ENCODE measurements at regions not wholly inside any gene's neighbourhood (a gene's known extent, or its start where the extent isn't known, plus 50 kb on each side); places are given as distances from the start of the nearest gene placed in this dataset.

DNA sequence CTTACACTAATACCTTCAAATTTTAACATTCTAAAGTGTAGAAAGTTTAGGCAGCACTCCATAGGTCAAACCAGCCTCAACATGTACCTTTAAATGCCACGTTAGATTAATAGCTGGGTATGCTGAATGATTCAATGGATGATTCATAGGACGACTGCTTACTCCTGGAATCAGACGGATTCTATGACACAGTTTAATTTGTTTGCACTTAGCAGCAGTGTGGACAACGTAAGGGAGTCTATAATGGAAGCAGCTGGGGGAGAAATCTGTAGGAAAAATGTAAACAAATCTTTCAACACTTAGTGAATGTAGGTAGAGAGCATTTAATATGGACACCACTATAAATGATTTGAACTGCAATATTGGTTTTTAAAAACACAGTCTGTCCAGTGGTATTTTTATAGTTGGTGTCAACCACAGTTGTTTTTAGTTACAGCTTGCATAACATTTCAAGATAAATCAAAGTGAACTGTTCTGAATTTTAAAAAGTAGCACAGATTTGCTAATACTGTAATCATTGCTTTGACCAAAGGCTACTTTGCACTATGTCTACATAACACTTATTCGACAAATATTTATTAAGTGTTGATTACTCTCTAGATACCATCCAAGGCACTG lies 701.5 kb upstream of the MEF2C start:
- Mint-ChIP-seq H3K27ac (no peak overlapping the region), H3K4me3 (no peak overlapping the region), H3K9me3 (peaks cover 11% of the 10 kb centered on the region), H3K27me3 (no peaks in the 10 kb centered on the region), H3K4me1 (no peaks in the 10 kb centered on the region), H3K36me3 (ENCODE audit: low read depth) (no peaks in the 10 kb centered on the region)
- DNase-seq = no peak
- intact Hi-C loops (cut with micrococcal nuclease) = no loop called here

DNA sequence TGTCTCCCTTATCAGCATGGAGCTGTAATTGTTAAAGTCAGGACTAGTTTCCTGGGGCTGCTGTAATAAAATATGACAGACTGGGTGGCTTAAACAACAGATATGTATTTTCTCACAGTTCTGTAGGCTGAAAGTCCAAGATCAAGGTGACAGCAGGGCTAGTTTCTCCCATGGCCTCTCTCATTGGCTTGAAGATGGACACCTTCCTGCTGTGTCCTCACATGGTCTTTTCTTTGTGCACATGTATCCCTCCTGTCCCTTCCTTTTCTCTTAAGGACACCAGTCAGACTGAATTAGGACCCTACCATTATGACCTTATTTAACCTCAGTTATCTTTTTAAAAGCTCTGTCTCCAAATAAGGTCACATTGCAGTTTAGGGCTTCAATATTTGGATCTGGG lies 700.5 kb upstream of the MEF2C start:
- H3K27me3 Mint-ChIP-seq = no peaks in the 10 kb centered on the region
- no peaks in the 10 kb centered on the region for H3K4me1 Mint-ChIP-seq
- H3K36me3 Mint-ChIP-seq (ENCODE audit: low read depth) = no peaks in the 10 kb centered on the region
- H3K4me3 Mint-ChIP-seq = no peak overlapping the region
- H3K9me3 Mint-ChIP-seq = peaks cover 11% of the 10 kb centered on the region
- no peak overlapping the region for H3K27ac Mint-ChIP-seq
- intact Hi-C loops (cut with micrococcal nuclease) = no loop called here
- no peak for DNase-seq

DNA sequence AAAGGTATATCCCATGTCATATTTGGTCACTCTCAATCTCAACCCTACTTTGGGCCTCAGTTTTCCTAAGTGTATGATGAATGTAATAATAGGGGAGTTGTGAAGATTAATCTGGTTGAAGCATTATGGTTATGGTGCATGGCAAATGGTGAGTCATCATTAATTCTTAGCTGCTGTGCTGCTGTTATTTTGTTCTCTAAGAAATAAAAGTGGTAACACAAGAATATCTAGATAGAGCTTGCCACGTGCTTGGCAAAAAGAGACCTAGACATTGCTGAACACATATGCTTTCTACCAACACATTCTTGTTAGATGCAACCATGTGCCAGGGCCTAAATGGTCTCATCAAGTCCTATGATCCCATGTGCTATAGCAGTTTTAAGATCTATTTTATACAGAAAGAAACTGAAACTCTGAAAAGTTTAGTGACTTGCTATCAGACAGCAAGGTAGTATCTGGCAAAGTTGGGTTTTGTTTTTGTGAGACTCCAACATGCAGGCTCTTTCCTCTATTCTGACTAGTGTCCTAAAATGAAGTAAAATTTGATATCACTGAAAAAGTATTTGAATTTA lies 699.9 kb upstream of the MEF2C start:
- H3K36me3 Mint-ChIP-seq (ENCODE audit: low read depth) = no peaks in the 10 kb centered on the region
- DNase-seq = no peak
- H3K4me1 Mint-ChIP-seq = no peaks in the 10 kb centered on the region
- H3K4me3 Mint-ChIP-seq = no peak overlapping the region
- intact Hi-C loops (cut with micrococcal nuclease) = no loop called here
- no peak overlapping the region for H3K27ac Mint-ChIP-seq
- peaks cover 8% of the 10 kb centered on the region for H3K9me3 Mint-ChIP-seq
- H3K27me3 Mint-ChIP-seq = no peaks in the 10 kb centered on the region

DNA sequence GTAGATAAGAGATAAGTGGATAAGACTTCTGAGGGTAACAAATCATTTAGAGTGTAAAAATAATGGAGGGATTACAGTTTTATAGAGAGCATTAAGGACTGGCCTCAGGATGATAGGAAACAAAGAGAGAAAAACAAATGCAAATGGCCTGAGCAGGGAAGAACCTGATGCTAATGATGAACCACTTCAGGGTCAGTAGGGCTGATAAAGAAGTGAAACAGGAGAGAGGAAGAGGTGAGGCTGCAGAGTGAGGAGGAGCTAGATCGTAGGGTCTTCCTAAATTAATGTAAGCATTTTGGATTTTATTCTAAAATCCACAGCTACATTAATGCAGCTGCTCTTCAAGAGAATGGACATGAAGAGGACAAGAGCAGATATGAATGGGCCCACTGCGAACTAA lies 698.0 kb upstream of the MEF2C start:
- no peaks in the 10 kb centered on the region for H3K27me3 Mint-ChIP-seq

DNA sequence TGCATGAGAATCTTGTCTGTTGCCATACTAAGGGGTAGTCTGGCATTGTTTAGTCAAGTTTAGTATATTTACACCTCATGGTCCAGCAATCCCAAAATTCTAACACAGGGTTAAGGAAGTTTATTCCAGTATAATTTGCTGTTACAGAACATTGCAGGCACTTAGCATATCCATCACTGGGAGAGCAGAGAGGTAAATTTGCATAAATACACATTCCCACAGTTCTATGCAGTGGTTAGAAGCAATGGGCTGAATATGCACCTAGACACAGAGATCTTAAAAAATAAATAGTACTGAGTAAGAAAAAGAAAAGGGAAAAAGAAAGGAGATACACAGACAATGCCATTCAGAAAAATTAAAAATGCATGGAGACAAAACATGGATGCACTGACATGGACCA lies 692.3 kb upstream of the MEF2C start:
- no peaks in the 10 kb centered on the region for H3K4me1 Mint-ChIP-seq
- H3K27me3 Mint-ChIP-seq = no peaks in the 10 kb centered on the region
- H3K4me3 Mint-ChIP-seq = no peak overlapping the region
- H3K36me3 Mint-ChIP-seq (ENCODE audit: low read depth) = no peaks in the 10 kb centered on the region
- no peak overlapping the region for H3K27ac Mint-ChIP-seq
- intact Hi-C loops (cut with micrococcal nuclease) = no loop called here
- no peaks in the 10 kb centered on the region for H3K9me3 Mint-ChIP-seq
- no peak for DNase-seq

More for the DNA sequence above, 698.0 kb upstream of the MEF2C start:
- H3K4me3 Mint-ChIP-seq = no peak overlapping the region
- H3K4me1 Mint-ChIP-seq = no peaks in the 10 kb centered on the region
- intact Hi-C loops (cut with micrococcal nuclease) = no loop called here
- no peaks in the 10 kb centered on the region for H3K36me3 Mint-ChIP-seq (ENCODE audit: low read depth)
- no peaks in the 10 kb centered on the region for H3K9me3 Mint-ChIP-seq
- DNase-seq = no peak
- no peak overlapping the region for H3K27ac Mint-ChIP-seq

DNA sequence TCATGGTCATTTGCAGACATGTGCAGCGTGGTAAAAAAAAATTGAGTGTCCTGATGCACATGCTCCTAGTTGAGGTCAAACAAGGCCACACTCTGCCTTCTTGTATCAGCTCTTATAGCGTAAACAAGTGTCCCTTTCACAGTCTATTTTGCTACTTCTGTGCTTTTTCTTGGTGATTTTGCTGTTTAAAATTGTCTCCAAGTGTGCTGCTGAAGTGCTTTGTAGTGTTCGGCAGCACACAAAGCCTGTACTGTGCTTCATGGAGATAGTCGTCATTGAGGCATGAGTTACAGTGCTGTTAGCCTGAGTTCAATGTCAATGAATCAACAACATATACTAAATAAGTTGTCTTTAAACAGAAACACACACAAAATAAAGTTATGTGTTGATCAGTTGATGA lies 690.4 kb upstream of the MEF2C start:
- no peak overlapping the region for H3K4me3 Mint-ChIP-seq
- H3K9me3 Mint-ChIP-seq = no peaks in the 10 kb centered on the region
- no peaks in the 10 kb centered on the region for H3K4me1 Mint-ChIP-seq
- no peaks in the 10 kb centered on the region for H3K27me3 Mint-ChIP-seq
- intact Hi-C loops (cut with micrococcal nuclease) = no loop called here
- H3K27ac Mint-ChIP-seq = no peak overlapping the region
- no peaks in the 10 kb centered on the region for H3K36me3 Mint-ChIP-seq (ENCODE audit: low read depth)
- DNase-seq = no peak

DNA sequence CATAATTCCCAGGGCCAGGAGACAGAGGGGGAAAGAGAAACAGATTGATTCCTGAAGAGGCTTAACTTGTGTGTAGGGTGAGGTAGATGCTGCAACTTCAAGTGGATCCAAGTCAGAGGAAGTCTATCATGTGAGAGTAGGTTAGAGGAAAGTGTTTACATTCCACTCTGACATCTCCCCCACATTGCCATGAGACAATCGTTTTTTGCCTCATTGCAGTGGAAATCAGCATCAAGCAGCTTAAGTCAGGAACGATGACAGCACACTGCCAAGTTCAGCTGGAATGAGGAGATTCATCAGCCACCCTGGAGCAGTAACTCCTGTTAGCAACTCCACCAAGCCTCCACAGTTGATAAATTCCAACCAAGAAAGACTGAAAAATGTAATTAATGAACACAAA lies 689.7 kb upstream of the MEF2C start:
- DNase-seq = no peak
- H3K4me1 Mint-ChIP-seq = no peaks in the 10 kb centered on the region
- no peak overlapping the region for H3K27ac Mint-ChIP-seq
- H3K36me3 Mint-ChIP-seq (ENCODE audit: low read depth) = no peaks in the 10 kb centered on the region
- H3K4me3 Mint-ChIP-seq = no peak overlapping the region
- intact Hi-C loops (cut with micrococcal nuclease) = no loop called here
- no peaks in the 10 kb centered on the region for H3K27me3 Mint-ChIP-seq
- no peaks in the 10 kb centered on the region for H3K9me3 Mint-ChIP-seq

DNA sequence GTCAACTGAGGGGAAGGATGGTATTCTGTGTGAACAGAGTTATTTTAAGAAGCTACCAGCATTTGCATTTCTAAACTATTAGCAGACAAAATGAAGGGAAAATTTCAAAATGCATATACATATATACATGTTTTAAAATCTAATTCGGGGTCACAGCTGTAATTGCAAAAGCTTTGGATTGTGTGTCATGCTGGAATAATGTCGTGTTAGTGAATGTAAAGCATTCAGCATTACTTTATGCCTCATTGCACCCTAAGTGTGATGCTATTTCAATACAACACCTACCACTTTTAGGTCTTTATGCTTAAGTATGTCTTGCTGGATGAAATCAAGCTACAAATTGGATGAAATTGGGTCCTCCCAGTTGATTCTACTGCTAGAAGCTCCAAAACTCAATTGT lies 687.6 kb upstream of the MEF2C start:
- no peak overlapping the region for H3K27ac Mint-ChIP-seq
- intact Hi-C loops (cut with micrococcal nuclease) = no loop called here
- DNase-seq = no peak
- H3K4me1 Mint-ChIP-seq = no peaks in the 10 kb centered on the region
- no peaks in the 10 kb centered on the region for H3K9me3 Mint-ChIP-seq
- no peak overlapping the region for H3K4me3 Mint-ChIP-seq
- H3K27me3 Mint-ChIP-seq = no peaks in the 10 kb centered on the region
- H3K36me3 Mint-ChIP-seq (ENCODE audit: low read depth) = no peaks in the 10 kb centered on the region

DNA sequence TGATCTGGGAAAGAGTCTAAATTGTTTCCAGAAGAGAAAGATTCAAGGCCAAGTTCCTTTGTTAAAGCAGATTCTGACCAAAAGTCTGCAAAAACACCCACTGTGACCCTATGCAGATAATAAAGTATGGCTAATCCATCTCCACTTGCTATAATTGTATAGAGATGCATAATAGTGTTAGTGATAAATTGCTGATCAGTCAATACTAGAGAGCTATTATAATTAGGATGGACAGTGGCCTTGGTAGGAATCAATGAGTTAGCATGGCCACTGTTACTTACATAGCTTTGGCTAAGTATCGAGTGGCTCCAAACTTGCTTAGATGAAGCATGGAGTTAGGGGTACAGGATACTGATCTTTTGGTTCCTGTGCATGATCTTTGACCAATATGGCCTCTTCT lies 683.4 kb upstream of the MEF2C start:
- no peak for DNase-seq
- intact Hi-C loops (cut with micrococcal nuclease) = no loop called here
- Mint-ChIP-seq H3K4me3 (no peak overlapping the region), H3K27ac (no peak overlapping the region), H3K36me3 (ENCODE audit: low read depth) (no peaks in the 10 kb centered on the region), H3K4me1 (no peaks in the 10 kb centered on the region), H3K9me3 (no peaks in the 10 kb centered on the region), H3K27me3 (no peaks in the 10 kb centered on the region)

DNA sequence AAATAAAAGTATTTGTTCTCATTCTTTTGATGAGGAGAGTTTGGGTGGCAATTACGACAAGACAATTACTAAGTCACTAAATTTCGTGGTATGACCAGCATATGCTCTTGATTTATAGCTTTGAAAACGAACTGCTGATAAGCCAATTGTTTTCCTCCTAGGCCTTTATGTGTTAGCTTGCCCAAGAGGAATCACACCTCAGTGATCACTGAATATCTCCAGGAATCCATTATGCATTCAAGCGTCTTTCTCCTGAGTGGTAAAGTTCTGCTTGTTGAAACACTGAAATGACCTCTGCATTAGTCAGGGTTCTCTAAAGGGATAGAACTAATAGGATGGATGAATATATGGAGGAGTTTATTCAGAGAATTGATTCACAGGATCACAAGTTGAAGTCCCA lies 677.7 kb upstream of the MEF2C start:
- intact Hi-C loops (cut with micrococcal nuclease) = no loop called here
- Mint-ChIP-seq H3K27ac (no peak overlapping the region), H3K36me3 (ENCODE audit: low read depth) (no peaks in the 10 kb centered on the region), H3K9me3 (no peaks in the 10 kb centered on the region), H3K4me3 (no peak overlapping the region), H3K4me1 (no peaks in the 10 kb centered on the region), H3K27me3 (no peaks in the 10 kb centered on the region)
- no peak for DNase-seq

DNA sequence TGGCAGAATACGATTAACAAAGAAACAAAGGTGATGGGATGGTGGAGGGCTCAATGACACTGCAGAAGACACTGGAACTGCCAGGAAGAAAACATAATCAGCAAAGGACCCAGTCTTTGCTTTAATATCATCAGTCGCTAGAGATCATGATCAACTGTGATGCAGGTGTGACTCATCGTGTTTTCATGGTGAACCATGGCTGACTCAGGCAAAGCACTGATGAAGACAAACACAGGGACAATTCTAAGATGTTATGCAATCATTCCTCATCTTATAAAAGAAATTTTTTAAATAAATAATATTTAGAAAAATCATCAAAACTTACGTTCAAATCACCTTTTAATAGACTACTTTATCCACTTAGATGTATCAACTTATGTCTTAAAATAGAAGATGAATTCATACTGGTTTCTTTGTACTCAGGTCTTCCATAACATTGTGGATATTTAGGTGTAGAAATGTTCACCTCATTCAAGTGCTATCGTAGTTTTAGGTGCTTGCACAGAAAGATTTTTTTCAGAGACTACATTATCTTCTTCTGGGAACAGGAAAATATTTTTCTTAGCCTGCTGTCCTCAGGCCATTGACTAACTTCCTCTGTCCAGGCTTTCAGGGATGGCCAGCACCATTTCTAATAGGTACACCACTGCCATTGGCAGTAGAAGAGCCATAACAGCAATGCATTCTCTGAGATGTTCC lies 673.4 kb upstream of the MEF2C start:
- Mint-ChIP-seq H3K4me1 (no peaks in the 10 kb centered on the region), H3K27me3 (no peaks in the 10 kb centered on the region), H3K36me3 (ENCODE audit: low read depth) (no peaks in the 10 kb centered on the region), H3K27ac (no peak overlapping the region), H3K9me3 (no peaks in the 10 kb centered on the region), H3K4me3 (no peak overlapping the region)
- DNase-seq = no peak
- intact Hi-C loops (cut with micrococcal nuclease) = no loop called here

DNA sequence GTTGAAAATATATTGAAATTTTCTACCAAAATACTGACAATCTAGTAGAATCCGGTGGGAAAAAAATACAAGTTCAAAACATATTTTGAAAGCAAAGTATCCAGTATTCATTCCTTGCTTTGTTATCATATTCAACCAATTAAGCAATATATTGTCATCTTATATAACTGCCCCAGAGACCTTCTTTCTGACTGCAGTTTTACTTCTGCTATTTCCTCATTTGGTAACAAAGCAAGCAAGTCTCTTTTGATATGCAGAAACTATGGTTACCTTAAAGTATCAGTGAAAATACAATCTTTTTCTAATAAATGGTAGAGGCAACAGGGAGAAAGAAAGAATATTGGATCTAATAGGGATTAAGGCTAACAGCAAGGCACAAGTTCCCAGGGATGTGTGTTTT lies 663.7 kb upstream of the MEF2C start:
- Mint-ChIP-seq H3K27me3 (no peaks in the 10 kb centered on the region), H3K9me3 (no peaks in the 10 kb centered on the region), H3K27ac (no peak overlapping the region), H3K4me1 (no peaks in the 10 kb centered on the region), H3K4me3 (no peak overlapping the region), H3K36me3 (ENCODE audit: low read depth) (no peaks in the 10 kb centered on the region)
- no peak for DNase-seq
- intact Hi-C loops (cut with micrococcal nuclease) = no loop called here

DNA sequence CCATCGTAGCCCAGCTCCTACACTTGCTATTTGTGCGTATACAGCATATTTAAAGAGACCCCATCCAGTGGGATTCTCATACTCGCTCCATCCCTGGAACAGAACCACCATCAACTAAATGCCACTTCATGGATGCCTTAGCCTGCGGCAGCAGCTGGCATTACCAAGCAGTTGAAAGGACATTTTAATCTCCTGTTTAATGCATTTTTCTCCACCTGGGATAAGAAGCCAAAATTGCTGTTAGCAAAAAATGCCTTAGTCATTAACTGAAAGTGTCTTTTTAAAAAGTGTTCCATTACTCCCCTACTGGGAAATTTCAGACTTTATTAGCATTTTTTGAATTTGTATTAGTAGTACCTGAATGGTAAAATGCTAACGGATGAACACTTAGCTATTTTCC lies 662.6 kb upstream of the MEF2C start:
- no peaks in the 10 kb centered on the region for H3K9me3 Mint-ChIP-seq
- no peaks in the 10 kb centered on the region for H3K27me3 Mint-ChIP-seq
- H3K36me3 Mint-ChIP-seq (ENCODE audit: low read depth) = no peaks in the 10 kb centered on the region
- DNase-seq = no peak
- no peak overlapping the region for H3K27ac Mint-ChIP-seq
- no peaks in the 10 kb centered on the region for H3K4me1 Mint-ChIP-seq
- intact Hi-C loops (cut with micrococcal nuclease) = no loop called here
- H3K4me3 Mint-ChIP-seq = no peak overlapping the region

DNA sequence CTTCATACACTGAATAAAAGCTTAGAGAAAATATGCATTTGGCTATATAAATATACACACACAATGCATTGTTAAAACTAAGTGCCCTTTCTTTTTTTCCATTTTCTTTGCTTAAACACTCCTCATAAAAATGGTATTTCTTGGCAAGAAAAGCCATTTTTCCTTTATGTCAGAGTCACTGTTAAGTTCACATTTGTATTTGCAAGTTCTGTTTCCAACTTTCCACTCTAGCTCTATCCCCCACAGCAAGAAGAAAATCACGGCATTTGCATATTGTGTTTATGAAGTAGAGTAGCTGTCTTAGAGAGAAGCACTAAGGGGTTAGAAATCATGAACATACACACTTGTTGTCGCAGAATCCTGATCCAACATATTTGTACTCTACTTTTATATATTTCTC lies 662.1 kb upstream of the MEF2C start:
- H3K4me3 Mint-ChIP-seq = no peak overlapping the region
- no peaks in the 10 kb centered on the region for H3K27me3 Mint-ChIP-seq
- no peak for DNase-seq
- H3K27ac Mint-ChIP-seq = no peak overlapping the region
- H3K9me3 Mint-ChIP-seq = no peaks in the 10 kb centered on the region
- H3K36me3 Mint-ChIP-seq (ENCODE audit: low read depth) = no peaks in the 10 kb centered on the region
- intact Hi-C loops (cut with micrococcal nuclease) = no loop called here
- no peaks in the 10 kb centered on the region for H3K4me1 Mint-ChIP-seq

DNA sequence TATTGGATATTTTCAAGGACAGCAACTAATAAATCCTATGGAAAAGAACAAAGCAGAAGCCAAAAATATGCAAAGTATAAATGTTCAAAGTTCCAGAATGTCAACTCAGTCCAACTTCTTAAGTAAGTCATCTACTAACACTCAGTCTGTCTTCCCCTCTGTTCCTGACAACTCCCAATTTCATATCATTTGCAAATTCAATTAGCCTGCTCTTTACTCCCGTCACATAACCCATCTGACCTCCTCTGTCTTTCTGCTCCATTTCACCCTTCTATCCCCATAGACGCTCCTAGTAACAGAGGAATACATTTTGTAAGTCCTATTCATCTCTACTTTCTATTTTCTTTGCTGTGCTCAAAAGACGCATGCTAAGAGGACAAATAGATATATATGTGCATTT lies 659.8 kb upstream of the MEF2C start:
- Mint-ChIP-seq H3K9me3 (no peaks in the 10 kb centered on the region), H3K27me3 (no peaks in the 10 kb centered on the region), H3K36me3 (ENCODE audit: low read depth) (no peaks in the 10 kb centered on the region), H3K4me1 (no peaks in the 10 kb centered on the region), H3K27ac (no peak overlapping the region), H3K4me3 (no peak overlapping the region)
- intact Hi-C loops (cut with micrococcal nuclease) = no loop called here
- DNase-seq = no peak
